ENCODE measurements at regions not wholly inside any gene's neighbourhood (a gene's known extent, or its start where the extent isn't known, plus 50 kb on each side); places are given as distances from the start of the nearest gene placed in this dataset.

DNA sequence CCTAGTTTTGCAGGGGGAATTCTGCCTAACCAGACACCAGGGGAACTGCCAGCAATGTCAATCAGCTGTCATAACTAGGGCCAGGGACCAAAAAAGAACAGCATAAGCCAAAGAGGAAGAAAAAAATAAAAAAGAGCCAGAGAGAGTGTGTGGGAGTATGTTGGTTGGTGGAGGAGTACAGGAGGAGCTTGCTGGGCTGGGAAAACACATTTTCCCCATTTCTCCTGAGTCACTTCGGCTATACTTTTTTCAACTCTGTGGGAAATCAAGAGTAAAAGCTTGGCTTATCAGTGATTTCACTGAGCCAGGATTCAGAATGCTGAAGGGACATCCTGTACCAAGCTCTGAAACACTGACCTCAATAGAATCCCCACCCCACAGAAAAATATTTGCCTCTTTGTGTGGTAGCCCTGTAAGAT, 144.7 kb upstream of the DPH6 start:
- ATAC-seq (no peak), FAIRE-seq (no peak), DNase-seq (ENCODE audit: low read depth, low spot score) (no peak)
- H3K4me2 ChIP-seq (ENCODE audit: control insufficient read depth, insufficient read depth), result no peak overlapping the region
- POLR2A ChIA-PET, result no interaction called here
- no peaks in the 10 kb centered on the region for H3K9me3 ChIP-seq (replicated peaks; ENCODE audit: control insufficient read depth, insufficient read depth, low read length)
- H2AFZ ChIP-seq (ENCODE audit: control insufficient read depth, low read depth, low read length), result no peak overlapping the region
- CTCF ChIA-PET, result no interaction called here
- H3K36me3 ChIP-seq (ENCODE audit: control insufficient read depth in 2 of 2, insufficient read depth in 2 of 2, low read length in 1 of 2), result no peaks in the 10 kb centered on the region
- no TSS peak for BruUV-seq (replicated peaks)
- no peak overlapping the region for H3K9ac ChIP-seq (ENCODE audit: control insufficient read depth, insufficient read depth, low read length)
- no peak overlapping the region for H3K27ac ChIP-seq (ENCODE audit: control insufficient read depth, insufficient read depth)
- no peaks in the 10 kb centered on the region for H4K20me1 ChIP-seq (ENCODE audit: control insufficient read depth, insufficient read depth)
- in situ Hi-C loops (cut with MboI) (no loop called here), intact Hi-C loops (cut with micrococcal nuclease; ENCODE audit: unreplicated experiment) (no loop called here)
- no peaks in the 10 kb centered on the region for H3K4me1 ChIP-seq (ENCODE audit: control insufficient read depth, insufficient read depth, low read length)
- WGBS (ENCODE audit: insufficient coverage, insufficient replicate concordance, low lambda C conversion rate, missing lambda C conversion rate), result 0% methylated on average over 1 of the region's 1 CpG
- H3K27me3 ChIP-seq (replicated peaks in 1 of 2; ENCODE audit: control insufficient read depth in 2 of 2, insufficient read depth in 2 of 2, low read length in 1 of 2), result no peaks in the 10 kb centered on the region
- SMC1A ChIA-PET (ENCODE audit: uncharacterized antibody, unreplicated experiment), result interaction anchor here (1.6 kb wide), 1 partner anchor 8 kb away, joined by 4 read pairs; no protein-coding TSS in a partner anchor
- TF ChIP-seq ZNF24 (IDR thresholded peaks at IDR 0.05) (no peak), TARDBP (IDR thresholded peaks at IDR 0.05; ENCODE audit: borderline replicate concordance) (no peak), TCF12 (IDR thresholded peaks at IDR 0.05; ENCODE audit: low read depth, low read length) (no peak), CHD4 (IDR thresholded peaks at IDR 0.05) (no peak), DPF2 (IDR thresholded peaks at IDR 0.05) (no peak), HDAC2 (IDR thresholded peaks at IDR 0.05) (no peak), TCF7 (IDR thresholded peaks at IDR 0.05; ENCODE audit: borderline replicate concordance) (no peak), MYB (IDR thresholded peaks at IDR 0.05; ENCODE audit: borderline replicate concordance, low read depth, low read length) (no peak)
- TF ChIP-seq, protein P1, sequence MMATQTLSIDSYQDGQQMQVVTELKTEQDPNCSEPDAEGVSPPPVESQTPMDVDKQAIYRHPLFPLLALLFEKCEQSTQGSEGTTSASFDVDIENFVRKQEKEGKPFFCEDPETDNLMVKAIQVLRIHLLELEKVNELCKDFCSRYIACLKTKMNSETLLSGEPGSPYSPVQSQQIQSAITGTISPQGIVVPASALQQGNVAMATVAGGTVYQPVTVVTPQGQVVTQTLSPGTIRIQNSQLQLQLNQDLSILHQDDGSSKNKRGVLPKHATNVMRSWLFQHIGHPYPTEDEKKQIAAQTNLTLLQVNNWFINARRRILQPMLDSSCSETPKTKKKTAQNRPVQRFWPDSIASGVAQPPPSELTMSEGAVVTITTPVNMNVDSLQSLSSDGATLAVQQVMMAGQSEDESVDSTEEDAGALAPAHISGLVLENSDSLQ (IDR thresholded peaks at IDR 0.05), result no peak
- TF ChIP-seq, protein P2, sequence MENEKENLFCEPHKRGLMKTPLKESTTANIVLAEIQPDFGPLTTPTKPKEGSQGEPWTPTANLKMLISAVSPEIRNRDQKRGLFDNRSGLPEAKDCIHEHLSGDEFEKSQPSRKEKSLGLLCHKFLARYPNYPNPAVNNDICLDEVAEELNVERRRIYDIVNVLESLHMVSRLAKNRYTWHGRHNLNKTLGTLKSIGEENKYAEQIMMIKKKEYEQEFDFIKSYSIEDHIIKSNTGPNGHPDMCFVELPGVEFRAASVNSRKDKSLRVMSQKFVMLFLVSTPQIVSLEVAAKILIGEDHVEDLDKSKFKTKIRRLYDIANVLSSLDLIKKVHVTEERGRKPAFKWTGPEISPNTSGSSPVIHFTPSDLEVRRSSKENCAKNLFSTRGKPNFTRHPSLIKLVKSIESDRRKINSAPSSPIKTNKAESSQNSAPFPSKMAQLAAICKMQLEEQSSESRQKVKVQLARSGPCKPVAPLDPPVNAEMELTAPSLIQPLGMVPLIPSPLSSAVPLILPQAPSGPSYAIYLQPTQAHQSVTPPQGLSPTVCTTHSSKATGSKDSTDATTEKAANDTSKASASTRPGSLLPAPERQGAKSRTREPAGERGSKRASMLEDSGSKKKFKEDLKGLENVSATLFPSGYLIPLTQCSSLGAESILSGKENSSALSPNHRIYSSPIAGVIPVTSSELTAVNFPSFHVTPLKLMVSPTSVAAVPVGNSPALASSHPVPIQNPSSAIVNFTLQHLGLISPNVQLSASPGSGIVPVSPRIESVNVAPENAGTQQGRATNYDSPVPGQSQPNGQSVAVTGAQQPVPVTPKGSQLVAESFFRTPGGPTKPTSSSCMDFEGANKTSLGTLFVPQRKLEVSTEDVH (IDR thresholded peaks at IDR 0.05; ENCODE audit: low read depth, partially characterized antibody), result no peak
- H3K4me3 ChIP-seq, result no peak overlapping the region
- RAD21 ChIA-PET (ENCODE audit: unreplicated experiment), result no interaction called here
- H3K79me2 ChIP-seq (ENCODE audit: control insufficient read depth, insufficient read depth, low read length), result no peaks in the 10 kb centered on the region

Data from GM12878 (cell line).